ENCODE measurements at regions not wholly inside any gene's neighbourhood (a gene's known extent, or its start where the extent isn't known, plus 50 kb on each side); places are given as distances from the start of the nearest gene placed in this dataset.

GRCh38 chr4:117370944-117371668, 285.7 kb upstream of the TRAM1L1 start:
- ATAC-seq (ENCODE audit: low FRiP score in 2 of 2), result no peak
- TF ChIP-seq EP300 (IDR thresholded peaks at IDR 0.05), result no peak
- TF ChIP-seq POLR2AphosphoS5 (IDR thresholded peaks at IDR 0.05), result no peak
- no peak for TF ChIP-seq POLR2A (IDR thresholded peaks at IDR 0.05)
- no peaks in the 10 kb centered on the region for H3K9me3 ChIP-seq
- 79 to 90% methylated on average over 4 of the region's 4 CpGs for WGBS, 2 donors
- no peak overlapping the region for H3K27ac ChIP-seq
- no peak for DNase-seq
- H3K4me1 ChIP-seq, result no peaks in the 10 kb centered on the region
- H3K4me3 ChIP-seq, result no peak overlapping the region
- H3K27me3 ChIP-seq, result no peaks in the 10 kb centered on the region
- no peaks in the 10 kb centered on the region for H3K36me3 ChIP-seq

- TF ChIP-seq CTCF (IDR thresholded peaks at IDR 0.05), result no peak
- no peak for TF ChIP-seq EP300 (IDR thresholded peaks at IDR 0.05)
- TF ChIP-seq POLR2AphosphoS5 (IDR thresholded peaks at IDR 0.05), result no peak
- no peak for TF ChIP-seq POLR2A (IDR thresholded peaks at IDR 0.05)
- no peaks in the 10 kb centered on the region for H3K36me3 ChIP-seq
- no peak overlapping the region for H3K27ac ChIP-seq
- ATAC-seq (ENCODE audit: low FRiP score in 2 of 2) (no peak), DNase-seq (no peak)
- no peak overlapping the region for H3K4me3 ChIP-seq
- H3K4me1 ChIP-seq, result no peaks in the 10 kb centered on the region
- WGBS, 2 donors, result 58 to 59% methylated on average over 3 of the region's 3 CpGs
- H3K9me3 ChIP-seq, result no peaks in the 10 kb centered on the region
- H3K27me3 ChIP-seq, result no peaks in the 10 kb centered on the region
These were observed 289.7 kb upstream of the TRAM1L1 start for GRCh38 chr4:117375101-117375500.

GRCh38 chr4:117376692-117377091, 291.3 kb upstream of the TRAM1L1 start:
- TF ChIP-seq POLR2AphosphoS5 (IDR thresholded peaks at IDR 0.05), result no peak
- Histone ChIP-seq H3K27ac (no peak overlapping the region), H3K36me3 (no peaks in the 10 kb centered on the region), H3K4me3 (no peak overlapping the region), H3K4me1 (no peaks in the 10 kb centered on the region), H3K9me3 (no peaks in the 10 kb centered on the region), H3K27me3 (no peaks in the 10 kb centered on the region)
- ATAC-seq (ENCODE audit: low FRiP score in 2 of 2) (no peak), DNase-seq (no peak)

GRCh38 chr4:117378942-117379341, 293.6 kb upstream of the TRAM1L1 start:
- 88% methylated on average over 7 of the region's 7 CpGs for WGBS, 2 donors
- Histone ChIP-seq H3K4me1 (no peaks in the 10 kb centered on the region), H3K36me3 (no peaks in the 10 kb centered on the region), H3K27ac (no peak overlapping the region), H3K27me3 (no peaks in the 10 kb centered on the region), H3K4me3 (no peak overlapping the region), H3K9me3 (no peaks in the 10 kb centered on the region)
- TF ChIP-seq POLR2A (IDR thresholded peaks at IDR 0.05), result no peak
- TF ChIP-seq CTCF (IDR thresholded peaks at IDR 0.05), result no peak
- TF ChIP-seq POLR2AphosphoS5 (IDR thresholded peaks at IDR 0.05), result no peak
- TF ChIP-seq EP300 (IDR thresholded peaks at IDR 0.05), result no peak
- DNase-seq (no peak), ATAC-seq (ENCODE audit: low FRiP score in 2 of 2) (no peak)

GRCh38 chr4:117383468-117383867, 298.1 kb upstream of the TRAM1L1 start:
- H3K4me1 ChIP-seq, result no peaks in the 10 kb centered on the region
- ATAC-seq (ENCODE audit: low FRiP score in 2 of 2) (no peak), DNase-seq (no peak)
- no peaks in the 10 kb centered on the region for H3K36me3 ChIP-seq
- H3K9me3 ChIP-seq, result no peaks in the 10 kb centered on the region
- H3K27ac ChIP-seq, result no peak overlapping the region
- 92 to 96% methylated on average over 1 of the region's 1 CpG for WGBS, 2 donors
- no peak overlapping the region for H3K4me3 ChIP-seq
- TF ChIP-seq CTCF (IDR thresholded peaks at IDR 0.05) (no peak), EP300 (IDR thresholded peaks at IDR 0.05) (no peak), POLR2A (IDR thresholded peaks at IDR 0.05) (no peak), POLR2AphosphoS5 (IDR thresholded peaks at IDR 0.05) (no peak)
- no peaks in the 10 kb centered on the region for H3K27me3 ChIP-seq

- Histone ChIP-seq H3K4me1 (no peaks in the 10 kb centered on the region), H3K27me3 (no peaks in the 10 kb centered on the region), H3K4me3 (no peak overlapping the region), H3K27ac (no peak overlapping the region), H3K36me3 (no peaks in the 10 kb centered on the region), H3K9me3 (no peaks in the 10 kb centered on the region)
- DNase-seq, result no peak
- no peak for ATAC-seq (ENCODE audit: low FRiP score in 2 of 2)
- no peak for TF ChIP-seq POLR2AphosphoS5 (IDR thresholded peaks at IDR 0.05)
- TF ChIP-seq POLR2A (IDR thresholded peaks at IDR 0.05), result no peak
- TF ChIP-seq EP300 (IDR thresholded peaks at IDR 0.05), result no peak
- TF ChIP-seq CTCF (IDR thresholded peaks at IDR 0.05), result no peak
- WGBS, 2 donors, result 64 to 74% methylated on average over 1 of the region's 1 CpG
These were observed 300.1 kb upstream of the TRAM1L1 start for GRCh38 chr4:117385526-117385925.
